ENCODE measurements at regions not wholly inside any gene's neighbourhood (a gene's known extent, or its start where the extent isn't known, plus 50 kb on each side); places are given as distances from the start of the nearest gene placed in this dataset.

GRCh38 chr2:217529271-217529670 is 473.5 kb downstream of the TNS1 start:
- TF ChIP-seq ZZZ3 (IDR thresholded peaks at IDR 0.05; ENCODE audit: control insufficient read depth, insufficient read length, low read depth) (no peak), SP1 (IDR thresholded peaks at IDR 0.05; ENCODE audit: low read depth, low read length) (no peak), REST (IDR thresholded peaks at IDR 0.05; ENCODE audit: low read depth, low read length) (no peak), EP300 (IDR thresholded peaks at IDR 0.05; ENCODE audit: borderline replicate concordance in 1 of 2, control insufficient read depth in 1 of 2, low read depth in 2 of 2, low read length in 2 of 2) (no peak), JUND (IDR thresholded peaks at IDR 0.05; ENCODE audit: low read depth, low read length) (no peak), TAF1 (IDR thresholded peaks at IDR 0.05; ENCODE audit: borderline replicate concordance, low read depth, low read length) (no peak), MEF2A (IDR thresholded peaks at IDR 0.05; ENCODE audit: insufficient read depth, low read depth, low read length) (no peak), TARDBP (IDR thresholded peaks at IDR 0.05; ENCODE audit: borderline replicate concordance) (no peak), CBFB (IDR thresholded peaks at IDR 0.05; ENCODE audit: low read depth) (no peak), YY1 (IDR thresholded peaks at IDR 0.05; ENCODE audit: low read depth, low read length) (no peak), POLR2A (IDR thresholded peaks at IDR 0.05; ENCODE audit: low read depth, low read length) (no peak)
- TF ChIP-seq, protein P1, sequence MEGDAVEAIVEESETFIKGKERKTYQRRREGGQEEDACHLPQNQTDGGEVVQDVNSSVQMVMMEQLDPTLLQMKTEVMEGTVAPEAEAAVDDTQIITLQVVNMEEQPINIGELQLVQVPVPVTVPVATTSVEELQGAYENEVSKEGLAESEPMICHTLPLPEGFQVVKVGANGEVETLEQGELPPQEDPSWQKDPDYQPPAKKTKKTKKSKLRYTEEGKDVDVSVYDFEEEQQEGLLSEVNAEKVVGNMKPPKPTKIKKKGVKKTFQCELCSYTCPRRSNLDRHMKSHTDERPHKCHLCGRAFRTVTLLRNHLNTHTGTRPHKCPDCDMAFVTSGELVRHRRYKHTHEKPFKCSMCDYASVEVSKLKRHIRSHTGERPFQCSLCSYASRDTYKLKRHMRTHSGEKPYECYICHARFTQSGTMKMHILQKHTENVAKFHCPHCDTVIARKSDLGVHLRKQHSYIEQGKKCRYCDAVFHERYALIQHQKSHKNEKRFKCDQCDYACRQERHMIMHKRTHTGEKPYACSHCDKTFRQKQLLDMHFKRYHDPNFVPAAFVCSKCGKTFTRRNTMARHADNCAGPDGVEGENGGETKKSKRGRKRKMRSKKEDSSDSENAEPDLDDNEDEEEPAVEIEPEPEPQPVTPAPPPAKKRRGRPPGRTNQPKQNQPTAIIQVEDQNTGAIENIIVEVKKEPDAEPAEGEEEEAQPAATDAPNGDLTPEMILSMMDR (IDR thresholded peaks at IDR 0.05 in 2 of 3, conservative IDR thresholded peaks at IDR 0.05 in 1 of 3; ENCODE audit: control insufficient read depth in 2 of 3, extremely low read depth in 1 of 3, insufficient read depth in 1 of 3, low read depth in 3 of 3, low read length in 3 of 3), result no peak
- TF ChIP-seq, protein P2, sequence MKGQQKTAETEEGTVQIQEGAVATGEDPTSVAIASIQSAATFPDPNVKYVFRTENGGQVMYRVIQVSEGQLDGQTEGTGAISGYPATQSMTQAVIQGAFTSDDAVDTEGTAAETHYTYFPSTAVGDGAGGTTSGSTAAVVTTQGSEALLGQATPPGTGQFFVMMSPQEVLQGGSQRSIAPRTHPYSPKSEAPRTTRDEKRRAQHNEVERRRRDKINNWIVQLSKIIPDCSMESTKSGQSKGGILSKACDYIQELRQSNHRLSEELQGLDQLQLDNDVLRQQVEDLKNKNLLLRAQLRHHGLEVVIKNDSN (IDR thresholded peaks at IDR 0.05; ENCODE audit: borderline replicate concordance, extremely low read length, insufficient read depth, low read depth, low read length), result no peak

All from GM12878 (cell line).